ENCODE measurements at regions not wholly inside any gene's neighbourhood (a gene's known extent, or its start where the extent isn't known, plus 50 kb on each side); places are given as distances from the start of the nearest gene placed in this dataset.

DNA sequence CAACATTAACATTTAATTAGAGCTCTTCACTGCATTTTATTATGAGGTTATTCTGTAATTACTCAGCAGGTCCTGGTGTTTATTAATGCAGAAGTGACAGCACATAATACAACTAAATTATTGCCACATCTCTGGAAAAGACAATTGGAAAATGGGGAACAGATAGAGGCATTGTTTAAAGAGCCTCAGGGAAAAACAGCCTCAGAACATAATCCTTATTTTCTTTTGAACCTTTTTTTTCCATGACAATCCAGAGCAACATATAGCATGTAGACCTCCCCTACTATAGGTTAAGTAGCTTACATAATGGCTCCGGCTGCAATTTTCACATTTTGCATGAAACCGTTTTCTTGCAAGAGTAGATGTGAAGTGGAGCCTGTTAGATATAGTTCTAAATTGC lies 87.2 kb downstream of the RMI1 start:
- in situ Hi-C loops (cut with MboI; ENCODE audit: low sequenced_read_pairs in 4 of 4) (no loop called here), intact Hi-C loops (cut with DNase I; ENCODE audit: low total_unique reads) (loop anchor here (10.0 kb wide), 1 partner anchor 133 kb away; no protein-coding TSS in a partner anchor)
- no peak overlapping the region for H3K4me3 ChIP-seq
- H3K27me3 ChIP-seq: no peaks in the 10 kb centered on the region
- ATAC-seq (no peak), DNase-seq (no peak)
- TF ChIP-seq CTCF (IDR thresholded peaks at IDR 0.05 in 4 of 5, conservative IDR thresholded peaks at IDR 0.05 in 1 of 5) (no peak), POLR2A (IDR thresholded peaks at IDR 0.05) (no peak)
- no peak overlapping the region for H3K27ac ChIP-seq
- H3K4me1 ChIP-seq: peaks cover 6% of the 10 kb centered on the region in 2 donors
- H3K9me3 ChIP-seq: no peaks in the 10 kb centered on the region
- H3K36me3 ChIP-seq: no peaks in the 10 kb centered on the region

DNA sequence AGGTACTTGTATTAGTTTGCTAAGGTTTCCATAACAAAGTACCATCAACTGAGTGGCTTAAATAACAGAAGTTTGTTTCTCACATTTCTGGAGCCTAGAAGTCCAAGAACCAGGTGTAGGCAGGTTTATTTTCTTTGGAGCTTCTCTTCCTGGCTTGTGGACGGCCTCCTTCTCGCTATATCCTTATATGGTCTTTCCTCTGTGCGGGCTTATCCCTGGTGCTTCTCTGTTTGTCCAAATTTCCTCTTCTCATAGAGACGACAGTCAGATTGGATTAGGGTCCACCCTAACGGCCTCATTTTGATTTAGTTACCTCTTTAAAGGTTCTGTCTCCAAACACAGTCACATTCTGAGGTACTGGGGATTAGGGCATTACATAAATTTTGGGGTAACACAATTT lies 88.3 kb downstream of the RMI1 start:
- Histone ChIP-seq H3K9me3 (no peaks in the 10 kb centered on the region), H3K27ac (no peak overlapping the region), H3K4me1 (no peaks in the 10 kb centered on the region), H3K36me3 (no peaks in the 10 kb centered on the region), H3K4me3 (no peak overlapping the region), H3K27me3 (no peaks in the 10 kb centered on the region)
- no peak for DNase-seq
- no peak for TF ChIP-seq POLR2A (IDR thresholded peaks at IDR 0.05)
- TF ChIP-seq CTCF (IDR thresholded peaks at IDR 0.05 in 4 of 5, conservative IDR thresholded peaks at IDR 0.05 in 1 of 5): no peak
- intact Hi-C loops (cut with DNase I; ENCODE audit: low total_unique reads): loop anchor here (10.0 kb wide), 1 partner anchor 134 kb away; no protein-coding TSS in a partner anchor
- ATAC-seq: no peak
- in situ Hi-C loops (cut with MboI; ENCODE audit: low sequenced_read_pairs in 4 of 4): no loop called here

DNA sequence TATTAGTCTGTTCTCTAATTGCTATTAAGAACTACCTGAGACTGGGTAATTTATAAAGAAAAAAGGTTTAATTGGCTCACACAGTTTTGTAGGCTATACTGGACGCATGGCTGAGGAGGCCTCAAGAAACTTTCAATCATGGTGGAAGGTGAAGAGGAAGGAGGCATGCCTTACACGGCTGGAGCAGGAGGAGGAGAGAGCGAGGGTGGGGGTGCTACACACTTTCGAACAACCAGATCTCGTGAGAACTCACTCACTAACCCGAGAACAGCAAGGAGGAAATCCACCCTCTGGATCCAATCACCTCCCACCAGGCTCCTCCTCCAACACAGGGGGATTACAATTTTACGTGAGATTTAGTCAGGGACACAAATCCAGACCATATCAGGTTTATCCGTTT lies 90.0 kb downstream of the RMI1 start:
- intact Hi-C loops (cut with DNase I; ENCODE audit: low total_unique reads): no loop called here
- ATAC-seq: no peak
- Histone ChIP-seq H3K27ac (no peak overlapping the region), H3K4me3 (no peak overlapping the region), H3K36me3 (no peaks in the 10 kb centered on the region), H3K4me1 (no peaks in the 10 kb centered on the region), H3K9me3 (no peaks in the 10 kb centered on the region), H3K27me3 (no peaks in the 10 kb centered on the region)
- in situ Hi-C loops (cut with MboI; ENCODE audit: low sequenced_read_pairs in 4 of 4): no loop called here
- DNase-seq: no peak
- TF ChIP-seq CTCF (IDR thresholded peaks at IDR 0.05 in 4 of 5, conservative IDR thresholded peaks at IDR 0.05 in 1 of 5) (no peak), POLR2A (IDR thresholded peaks at IDR 0.05) (no peak)

DNA sequence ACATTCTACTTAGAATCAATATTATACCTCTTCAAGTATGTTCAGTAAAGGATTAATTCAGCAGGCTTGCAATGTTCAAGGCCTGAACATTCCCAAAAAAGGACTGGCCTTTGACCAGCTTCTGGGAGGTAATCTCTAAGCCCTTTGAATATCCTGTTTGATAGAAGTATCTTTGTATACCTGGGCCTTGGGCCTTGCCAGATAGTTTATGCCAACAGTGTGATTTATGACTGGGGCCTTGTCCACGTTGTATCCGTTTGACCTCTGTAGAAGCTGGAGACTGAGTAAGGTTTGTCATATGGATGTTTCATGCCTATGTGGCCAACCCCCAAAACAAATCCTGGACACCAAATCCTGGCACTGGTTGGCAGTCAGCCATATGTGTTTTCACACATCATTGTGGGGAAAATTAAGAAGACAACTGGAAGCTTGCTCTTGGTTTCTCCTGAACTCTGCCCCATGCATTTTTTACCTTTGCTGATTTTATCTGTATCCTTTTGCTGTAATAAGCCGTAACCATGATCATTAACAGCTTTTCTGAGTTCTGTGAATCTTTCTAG lies 92.1 kb downstream of the RMI1 start:
- ATAC-seq (no peak), DNase-seq (no peak)
- H3K4me1 ChIP-seq: no peaks in the 10 kb centered on the region
- TF ChIP-seq CTCF (IDR thresholded peaks at IDR 0.05 in 4 of 5, conservative IDR thresholded peaks at IDR 0.05 in 1 of 5) (no peak), POLR2A (IDR thresholded peaks at IDR 0.05) (no peak)
- H3K27ac ChIP-seq: no peak overlapping the region
- H3K9me3 ChIP-seq: no peaks in the 10 kb centered on the region
- intact Hi-C loops (cut with DNase I; ENCODE audit: low total_unique reads): no loop called here
- H3K36me3 ChIP-seq: no peaks in the 10 kb centered on the region
- in situ Hi-C loops (cut with MboI; ENCODE audit: low sequenced_read_pairs in 4 of 4): no loop called here
- H3K27me3 ChIP-seq: no peaks in the 10 kb centered on the region
- no peak overlapping the region for H3K4me3 ChIP-seq

DNA sequence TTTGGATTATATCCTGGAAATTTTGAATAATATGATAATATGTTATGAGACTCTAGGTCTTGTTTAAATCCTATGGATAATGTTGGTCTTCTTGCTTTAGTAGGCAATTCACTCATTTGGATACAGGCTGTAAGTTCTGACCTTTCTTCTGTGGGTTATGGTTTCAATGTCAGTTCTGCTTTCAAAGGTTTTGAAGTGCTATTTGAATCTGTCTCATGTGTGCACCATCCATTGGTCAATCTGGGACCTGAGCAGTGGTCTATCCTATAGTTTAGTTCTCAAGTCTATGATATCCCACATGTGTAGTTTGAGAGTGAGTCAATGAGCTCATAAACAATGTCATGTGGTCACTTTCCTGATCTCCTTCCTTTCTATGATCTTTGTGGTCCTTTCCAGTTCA lies 94.4 kb downstream of the RMI1 start:
- H3K9me3 ChIP-seq: no peaks in the 10 kb centered on the region
- in situ Hi-C loops (cut with MboI; ENCODE audit: low sequenced_read_pairs in 4 of 4) (no loop called here), intact Hi-C loops (cut with DNase I; ENCODE audit: low total_unique reads) (no loop called here)
- no peaks in the 10 kb centered on the region for H3K27me3 ChIP-seq
- no peak for DNase-seq
- ATAC-seq: no peak
- no peaks in the 10 kb centered on the region for H3K36me3 ChIP-seq
- H3K27ac ChIP-seq: no peak overlapping the region
- TF ChIP-seq CTCF (IDR thresholded peaks at IDR 0.05 in 4 of 5, conservative IDR thresholded peaks at IDR 0.05 in 1 of 5) (no peak), POLR2A (IDR thresholded peaks at IDR 0.05) (no peak)
- H3K4me3 ChIP-seq: no peak overlapping the region
- H3K4me1 ChIP-seq: no peaks in the 10 kb centered on the region

All from gastrocnemius medialis (tissue), 4 donors.